Fibroblast of skin of right biceps (primary cell): ENCODE measurements at regions not wholly inside any gene's neighbourhood (a gene's known extent, or its start where the extent isn't known, plus 50 kb on each side); places are given as distances from the start of the nearest gene placed in this dataset.
"Not testable (repeated sequence)": the region's sequence is repeated elsewhere in the genome, so short reads cannot be mapped to it uniquely, and the experiment has no call there.

Experiments used
- DNase-seq: peaks from one replicate; pipeline ENCODE4 v3.0.0-alpha.2; 2013

- no peak for DNase-seq
These were observed 235.7 kb downstream of the RPIA start for GRCh38 chr2:88927128-88927527.

GRCh38 chr2:88930659-88931058 lies 239.2 kb downstream of the RPIA start:
- no peak for DNase-seq

GRCh38 chr2:88932686-88933085 lies 241.2 kb downstream of the RPIA start:
- DNase-seq, result no peak

GRCh38 chr2:88933091-88933490 lies 241.6 kb downstream of the RPIA start:
- no peak for DNase-seq

GRCh38 chr2:88933980-88934379 lies 242.5 kb downstream of the RPIA start:
- no peak for DNase-seq

- not testable (repeated sequence) for DNase-seq
These were observed 249.7 kb downstream of the RPIA start for GRCh38 chr2:88941178-88941577.

GRCh38 chr2:88942798-88943197 lies 251.3 kb downstream of the RPIA start:
- DNase-seq, result no peak

GRCh38 chr2:88949336-88949735 lies 257.9 kb downstream of the RPIA start:
- DNase-seq, result no peak

- DNase-seq, result no peak
These were observed 258.5 kb downstream of the RPIA start for GRCh38 chr2:88950010-88950409.

- no peak for DNase-seq
These were observed 264.1 kb downstream of the RPIA start for GRCh38 chr2:88955607-88956006.

- DNase-seq, result peak; percentile 10
These were observed 268.2 kb downstream of the RPIA start for GRCh38 chr2:88959480-88960204.

GRCh38 chr2:88961323-88961722 lies 269.9 kb downstream of the RPIA start:
- not testable (repeated sequence) for DNase-seq

GRCh38 chr2:88967844-88968243 lies 276.4 kb downstream of the RPIA start:
- no peak for DNase-seq

GRCh38 chr2:88978011-88978410 lies 286.5 kb downstream of the RPIA start:
- not testable (repeated sequence) for DNase-seq

- not testable (repeated sequence) for DNase-seq
These were observed 287.0 kb downstream of the RPIA start for GRCh38 chr2:88978446-88978845.

GRCh38 chr2:88984079-88984478 lies 292.6 kb downstream of the RPIA start:
- not testable (repeated sequence) for DNase-seq

- not testable (repeated sequence) for DNase-seq
These were observed 295.4 kb downstream of the RPIA start for GRCh38 chr2:88986721-88987330.

GRCh38 chr2:88988617-88989016 lies 297.1 kb downstream of the RPIA start:
- not testable (repeated sequence) for DNase-seq

- not testable (repeated sequence) for DNase-seq
These were observed 301.3 kb downstream of the RPIA start for GRCh38 chr2:88992819-88993218.

- not testable (repeated sequence) for DNase-seq
These were observed 303.4 kb downstream of the RPIA start for GRCh38 chr2:88994856-88995255.

GRCh38 chr2:88996588-88996987 lies 305.1 kb downstream of the RPIA start:
- not testable (repeated sequence) for DNase-seq

- no peak for DNase-seq
These were observed 307.9 kb downstream of the RPIA start for GRCh38 chr2:88999365-88999764.

GRCh38 chr2:89000235-89000634 lies 308.8 kb downstream of the RPIA start:
- no peak for DNase-seq

- not testable (repeated sequence) for DNase-seq
These were observed 312.8 kb downstream of the RPIA start for GRCh38 chr2:89004238-89004637.

- not testable (repeated sequence) for DNase-seq
These were observed 329.1 kb downstream of the RPIA start for GRCh38 chr2:89020566-89020965.
